ENCODE measurements at regions not wholly inside any gene's neighbourhood (a gene's known extent, or its start where the extent isn't known, plus 50 kb on each side); places are given as distances from the start of the nearest gene placed in this dataset.

DNA sequence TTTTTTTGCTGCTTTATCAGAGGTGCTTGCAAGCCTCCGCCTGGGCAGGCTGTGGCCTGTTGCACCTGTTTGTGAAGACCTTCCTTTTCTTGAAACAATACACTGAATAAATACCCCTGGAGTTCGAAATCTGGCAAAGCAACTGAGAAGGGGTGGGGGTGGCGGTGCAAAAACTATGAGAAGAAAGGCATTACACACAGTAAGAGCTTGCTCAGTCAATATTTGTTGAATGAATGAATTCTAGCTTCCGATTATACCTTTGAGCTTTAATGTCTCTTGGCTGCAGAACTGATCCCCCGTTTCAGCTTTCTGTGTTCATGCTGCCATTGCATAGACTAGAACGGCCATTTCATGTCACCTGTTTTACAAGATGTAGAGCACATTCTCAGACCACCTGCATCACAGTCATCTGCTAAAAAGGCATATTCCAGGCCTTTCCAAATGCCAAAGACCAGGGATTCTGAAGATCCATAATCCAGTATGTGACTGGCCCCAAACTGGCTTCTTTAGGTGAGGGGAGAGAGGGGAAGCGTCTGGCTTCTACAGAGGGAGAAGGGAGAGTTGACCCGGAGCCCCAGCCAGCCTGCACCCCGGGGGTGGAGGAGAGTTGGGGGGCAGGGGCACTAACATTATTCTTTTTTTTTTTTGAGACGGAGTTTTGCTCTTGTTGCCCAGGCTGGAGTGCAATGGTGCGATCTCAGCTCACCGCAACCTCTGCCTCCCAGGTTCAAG, 111.5 kb downstream of the ETS2 start:
- Histone ChIP-seq H3K36me3 (ENCODE audit: control insufficient read depth, low read length) (no peaks in the 10 kb centered on the region), H3K79me2 (ENCODE audit: control insufficient read depth, low read length) (no peaks in the 10 kb centered on the region), H3K4me3 (ENCODE audit: low read length) (no peak overlapping the region), H3K27me3 (ENCODE audit: control insufficient read depth, low read length) (no peaks in the 10 kb centered on the region), H3K4me2 (ENCODE audit: low read length) (no peak overlapping the region), H3K9me3 (ENCODE audit: control insufficient read depth, insufficient read depth, low read length) (no peaks in the 10 kb centered on the region), H3F3A (ENCODE audit: control insufficient read depth, insufficient read depth) (no peaks in the 10 kb centered on the region), H3K27ac (ENCODE audit: low read depth, low read length) (no peak overlapping the region), H3K4me1 (ENCODE audit: control insufficient read depth, low read length) (no peaks in the 10 kb centered on the region), H3K9me2 (replicated peaks; ENCODE audit: control insufficient read depth, low read length) (no peaks in the 10 kb centered on the region), H4K20me1 (ENCODE audit: control insufficient read depth, insufficient read depth, low read depth, low read length) (no peaks in the 10 kb centered on the region)
- TF ChIP-seq, protein P1, sequence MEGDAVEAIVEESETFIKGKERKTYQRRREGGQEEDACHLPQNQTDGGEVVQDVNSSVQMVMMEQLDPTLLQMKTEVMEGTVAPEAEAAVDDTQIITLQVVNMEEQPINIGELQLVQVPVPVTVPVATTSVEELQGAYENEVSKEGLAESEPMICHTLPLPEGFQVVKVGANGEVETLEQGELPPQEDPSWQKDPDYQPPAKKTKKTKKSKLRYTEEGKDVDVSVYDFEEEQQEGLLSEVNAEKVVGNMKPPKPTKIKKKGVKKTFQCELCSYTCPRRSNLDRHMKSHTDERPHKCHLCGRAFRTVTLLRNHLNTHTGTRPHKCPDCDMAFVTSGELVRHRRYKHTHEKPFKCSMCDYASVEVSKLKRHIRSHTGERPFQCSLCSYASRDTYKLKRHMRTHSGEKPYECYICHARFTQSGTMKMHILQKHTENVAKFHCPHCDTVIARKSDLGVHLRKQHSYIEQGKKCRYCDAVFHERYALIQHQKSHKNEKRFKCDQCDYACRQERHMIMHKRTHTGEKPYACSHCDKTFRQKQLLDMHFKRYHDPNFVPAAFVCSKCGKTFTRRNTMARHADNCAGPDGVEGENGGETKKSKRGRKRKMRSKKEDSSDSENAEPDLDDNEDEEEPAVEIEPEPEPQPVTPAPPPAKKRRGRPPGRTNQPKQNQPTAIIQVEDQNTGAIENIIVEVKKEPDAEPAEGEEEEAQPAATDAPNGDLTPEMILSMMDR (IDR thresholded peaks at IDR 0.05; ENCODE audit: low read depth, low read length, poor library complexity, severe bottlenecking), result no peak
- TF ChIP-seq EZH2phosphoT487 (IDR thresholded peaks at IDR 0.05; ENCODE audit: borderline replicate concordance, low read length), result no peak

- Histone ChIP-seq H3F3A (ENCODE audit: control insufficient read depth, insufficient read depth) (no peaks in the 10 kb centered on the region), H3K9me3 (ENCODE audit: control insufficient read depth, insufficient read depth, low read length) (no peaks in the 10 kb centered on the region), H3K27me3 (ENCODE audit: control insufficient read depth, low read length) (no peaks in the 10 kb centered on the region), H3K4me3 (ENCODE audit: low read length) (no peak overlapping the region), H4K20me1 (ENCODE audit: control insufficient read depth, insufficient read depth, low read depth, low read length) (no peaks in the 10 kb centered on the region), H3K27ac (ENCODE audit: low read depth, low read length) (no peak overlapping the region), H3K4me1 (ENCODE audit: control insufficient read depth, low read length) (no peaks in the 10 kb centered on the region), H3K4me2 (ENCODE audit: low read length) (no peak overlapping the region), H3K36me3 (ENCODE audit: control insufficient read depth, low read length) (no peaks in the 10 kb centered on the region), H3K9me2 (replicated peaks; ENCODE audit: control insufficient read depth, low read length) (no peaks in the 10 kb centered on the region), H3K79me2 (ENCODE audit: control insufficient read depth, low read length) (no peaks in the 10 kb centered on the region)
- TF ChIP-seq, protein P1 (IDR thresholded peaks at IDR 0.05; ENCODE audit: low read depth, low read length, poor library complexity, severe bottlenecking), result no peak
- no peak for TF ChIP-seq EZH2phosphoT487 (IDR thresholded peaks at IDR 0.05; ENCODE audit: borderline replicate concordance, low read length)
These were observed 110.7 kb downstream of the ETS2 start for GRCh38 chr21:38916214-38916964.

DNA sequence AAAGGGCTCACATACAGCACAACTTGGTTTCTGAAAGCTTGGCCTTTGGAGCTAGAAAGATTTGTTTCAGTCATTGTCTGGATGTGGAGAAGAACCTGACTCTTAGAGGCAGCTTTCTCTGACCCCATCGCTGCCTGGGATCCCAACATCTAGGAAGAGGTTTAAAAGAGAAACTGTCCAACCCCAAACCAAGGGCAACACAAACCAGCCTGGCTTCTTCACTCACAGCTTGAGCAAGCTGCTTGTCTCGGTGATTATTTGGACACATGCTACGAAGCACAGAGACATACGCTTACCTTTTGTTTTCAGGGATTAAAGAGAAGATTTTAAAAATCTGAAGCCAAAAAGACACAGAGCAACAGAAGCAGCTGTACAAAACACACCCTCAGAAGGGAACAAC, 109.8 kb downstream of the ETS2 start:
- no peaks in the 10 kb centered on the region for H3K79me2 ChIP-seq (ENCODE audit: control insufficient read depth, low read length)
- H3F3A ChIP-seq (ENCODE audit: control insufficient read depth, insufficient read depth), result no peaks in the 10 kb centered on the region
- H3K4me2 ChIP-seq (ENCODE audit: low read length), result no peak overlapping the region
- H3K27ac ChIP-seq (ENCODE audit: low read depth, low read length), result no peak overlapping the region
- no peak overlapping the region for H3K4me3 ChIP-seq (ENCODE audit: low read length)
- no peaks in the 10 kb centered on the region for H3K27me3 ChIP-seq (ENCODE audit: control insufficient read depth, low read length)
- H3K9me3 ChIP-seq (ENCODE audit: control insufficient read depth, insufficient read depth, low read length), result no peaks in the 10 kb centered on the region
- H3K9me2 ChIP-seq (replicated peaks; ENCODE audit: control insufficient read depth, low read length), result no peaks in the 10 kb centered on the region
- H3K36me3 ChIP-seq (ENCODE audit: control insufficient read depth, low read length), result no peaks in the 10 kb centered on the region
- TF ChIP-seq, protein P1 (IDR thresholded peaks at IDR 0.05; ENCODE audit: low read depth, low read length, poor library complexity, severe bottlenecking), result no peak
- TF ChIP-seq EZH2phosphoT487 (IDR thresholded peaks at IDR 0.05; ENCODE audit: borderline replicate concordance, low read length), result no peak
- H4K20me1 ChIP-seq (ENCODE audit: control insufficient read depth, insufficient read depth, low read depth, low read length), result no peaks in the 10 kb centered on the region
- H3K4me1 ChIP-seq (ENCODE audit: control insufficient read depth, low read length), result no peaks in the 10 kb centered on the region
